DND-41 (cell line): ENCODE measurements at regions not wholly inside any gene's neighbourhood (a gene's known extent, or its start where the extent isn't known, plus 50 kb on each side); places are given as distances from the start of the nearest gene placed in this dataset.

Experiments
- CTCF ChIP-seq: IDR thresholded peaks from 2 replicates; pipeline ENCODE4 v1.5.1; 2012; ENCODE audit warnings: borderline replicate concordance, low read length, moderate library complexity, mild to moderate bottlenecking; ENCODE audit not compliant: poor library complexity, severe bottlenecking; ENCODE audit errors: extremely low read depth
- EZH2 ChIP-seq: IDR thresholded peaks from 3 replicates; pipeline ENCODE4 v1.6.1; 2012; ENCODE audit warnings: borderline replicate concordance, low read depth, mild to moderate bottlenecking, moderate library complexity, low read length, inconsistent platforms; ENCODE audit not compliant: severe bottlenecking

GRCh38 chr16:86245351-86245750 is 265.0 kb upstream of the FOXF1 start:
- no peak for TF ChIP-seq CTCF
- TF ChIP-seq EZH2: no peak
